ENCODE measurements at regions not wholly inside any gene's neighbourhood (a gene's known extent, or its start where the extent isn't known, plus 50 kb on each side); places are given as distances from the start of the nearest gene placed in this dataset.

DNA sequence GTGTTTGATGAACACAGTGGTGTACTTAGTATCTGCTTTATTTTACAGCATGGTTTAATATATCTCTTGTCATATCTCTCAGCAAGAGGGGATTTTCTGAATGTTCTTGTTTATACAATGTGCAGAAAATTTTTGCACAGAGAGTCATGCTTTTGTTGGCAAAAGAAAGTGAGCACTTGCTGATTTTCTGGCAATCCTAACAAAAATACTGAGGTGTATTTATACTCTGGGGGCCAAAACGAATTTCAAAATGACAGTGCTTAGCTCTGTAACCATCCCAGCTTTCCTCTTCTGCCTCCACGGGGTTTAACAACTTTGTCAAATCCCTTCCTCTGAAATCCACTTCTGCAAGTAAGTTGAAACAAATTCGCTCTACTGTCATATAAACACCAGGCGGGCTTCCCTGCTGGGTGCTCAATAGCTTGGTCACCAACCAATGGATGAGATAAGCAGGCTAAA is 169.2 kb downstream of the NOC3L start:
- DNase-seq (ENCODE audit: low spot score), result no peak

DNA sequence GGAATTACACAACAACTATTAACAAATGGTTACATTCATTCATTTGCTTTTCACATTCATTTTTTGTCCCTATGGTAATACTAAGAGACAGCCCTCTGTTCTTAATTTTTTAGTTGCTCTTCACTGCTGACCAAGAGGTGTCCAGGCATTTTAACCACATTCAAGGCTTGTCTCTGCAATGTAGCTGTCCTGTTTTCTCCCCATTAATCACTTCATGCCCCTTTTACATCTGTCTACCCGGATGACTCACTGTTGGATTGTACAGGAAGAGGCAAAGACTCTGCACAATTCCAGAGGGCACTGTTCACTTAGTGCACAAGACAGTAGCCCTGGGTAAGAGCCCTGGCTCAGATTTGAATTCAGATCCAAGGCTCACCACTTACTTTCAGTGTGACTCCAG is 168.5 kb downstream of the NOC3L start:
- no peak for DNase-seq (ENCODE audit: low spot score)

DNA sequence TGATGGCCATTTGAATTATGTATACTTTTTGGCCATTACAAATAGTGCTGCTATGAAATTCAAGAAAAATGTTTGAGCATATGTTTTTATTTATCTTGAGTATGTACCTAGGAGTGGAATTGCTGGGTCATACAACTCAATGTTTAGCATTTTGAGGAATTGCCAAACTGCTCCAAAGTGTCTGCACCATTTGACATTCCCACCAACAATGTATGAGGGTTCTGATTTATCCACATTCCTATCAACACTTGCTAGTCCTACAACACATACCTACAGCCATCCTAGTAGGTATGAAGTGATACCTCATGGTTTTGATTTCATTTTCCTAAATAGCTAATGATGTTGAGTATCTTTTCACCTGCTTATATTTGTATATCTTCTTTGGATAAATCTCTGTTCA is 165.5 kb downstream of the NOC3L start:
- DNase-seq (ENCODE audit: low spot score), result no peak

DNA sequence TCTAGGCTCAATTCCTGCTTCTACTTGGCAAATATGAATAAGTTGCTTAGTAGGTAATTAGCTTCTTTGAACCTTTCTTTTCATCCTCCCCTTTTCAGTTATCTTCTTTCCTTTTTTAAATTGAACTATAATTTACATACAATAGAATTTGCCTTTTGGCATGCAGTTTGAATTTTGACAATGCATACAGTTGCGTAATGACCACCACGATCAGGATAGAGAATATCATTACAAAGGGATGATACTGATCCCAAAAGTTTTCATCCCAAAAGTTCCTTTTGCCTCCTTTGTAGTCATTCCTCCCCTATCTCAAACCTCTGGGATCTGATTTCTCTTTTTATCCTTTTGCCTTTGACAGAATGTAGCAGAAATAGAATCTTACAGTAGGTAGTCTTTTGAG is 164.4 kb downstream of the NOC3L start:
- no peak for DNase-seq (ENCODE audit: low spot score)

DNA sequence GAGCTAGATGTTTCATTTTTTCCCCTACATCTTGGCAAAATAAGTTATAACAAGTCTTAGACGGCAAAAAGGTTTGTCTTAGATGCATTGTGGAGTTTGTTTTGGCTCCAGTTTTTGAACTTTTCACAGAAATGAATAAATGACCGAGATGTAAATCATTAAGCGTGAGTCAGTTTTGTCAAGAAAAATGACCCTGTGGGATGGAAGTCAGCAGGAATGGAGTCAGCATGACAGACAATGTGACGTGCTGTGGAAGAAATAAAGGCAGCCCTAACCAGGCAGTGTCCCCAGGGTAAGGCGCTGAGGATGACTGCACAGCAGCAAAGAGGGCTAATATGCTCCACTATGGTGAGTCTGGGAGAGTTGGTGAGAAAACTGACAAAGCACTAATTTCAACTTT is 163.2 kb downstream of the NOC3L start:
- DNase-seq (ENCODE audit: low spot score), result no peak

DNA sequence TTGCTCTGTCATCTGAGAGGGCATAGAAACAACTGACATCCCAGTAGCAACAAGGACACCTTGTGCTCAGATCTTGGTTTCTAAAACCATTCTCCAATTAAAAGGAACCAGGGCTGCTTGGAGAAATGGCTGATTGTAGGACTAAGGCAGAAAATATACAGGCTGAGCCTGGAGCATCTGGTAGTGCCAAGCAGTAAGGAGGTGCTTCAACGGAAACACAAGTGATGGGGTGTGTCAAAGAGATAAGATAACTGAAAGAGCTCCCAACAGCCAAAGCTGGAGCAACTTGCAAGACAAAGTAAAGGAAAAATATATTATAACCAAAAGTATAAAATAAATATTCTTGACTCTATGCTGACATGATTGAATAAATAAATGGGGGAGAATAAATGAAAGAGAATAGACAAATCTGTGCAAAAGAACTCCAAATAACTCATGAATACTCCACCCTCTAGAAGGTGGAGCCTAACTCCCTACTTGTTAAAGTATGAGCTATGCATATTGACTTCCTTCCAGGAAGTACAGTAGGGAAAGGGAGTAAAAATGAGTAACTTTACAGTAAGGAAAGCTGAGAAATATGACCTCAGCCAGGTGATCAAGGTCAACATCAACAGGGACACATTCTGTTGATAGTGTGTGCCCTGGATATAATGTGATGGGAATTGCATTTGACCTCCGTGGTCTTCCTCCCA is 162.4 kb downstream of the NOC3L start:
- no peak for DNase-seq (ENCODE audit: low spot score)

DNA sequence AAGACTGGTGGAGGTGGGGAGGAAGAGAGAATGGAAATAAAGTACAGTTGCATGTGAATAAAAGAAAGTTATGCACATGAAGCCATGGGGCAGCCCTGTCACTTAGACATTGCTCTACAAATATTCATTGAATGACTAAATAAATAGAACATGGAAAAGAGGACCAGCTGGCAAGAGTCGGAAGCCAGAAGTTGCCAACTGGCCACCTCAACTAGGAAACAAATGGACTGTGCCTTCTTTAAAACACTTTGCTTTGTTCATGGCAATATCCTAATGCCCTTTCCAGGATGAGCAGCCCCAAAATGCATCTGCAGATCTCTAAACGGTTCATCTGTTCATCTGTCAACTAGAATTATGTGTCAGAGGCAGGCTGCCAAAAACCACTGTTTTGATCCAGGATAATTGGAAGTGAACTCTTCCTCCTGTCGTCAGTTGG is 157.3 kb downstream of the NOC3L start:
- DNase-seq (ENCODE audit: low spot score), result no peak

DNA sequence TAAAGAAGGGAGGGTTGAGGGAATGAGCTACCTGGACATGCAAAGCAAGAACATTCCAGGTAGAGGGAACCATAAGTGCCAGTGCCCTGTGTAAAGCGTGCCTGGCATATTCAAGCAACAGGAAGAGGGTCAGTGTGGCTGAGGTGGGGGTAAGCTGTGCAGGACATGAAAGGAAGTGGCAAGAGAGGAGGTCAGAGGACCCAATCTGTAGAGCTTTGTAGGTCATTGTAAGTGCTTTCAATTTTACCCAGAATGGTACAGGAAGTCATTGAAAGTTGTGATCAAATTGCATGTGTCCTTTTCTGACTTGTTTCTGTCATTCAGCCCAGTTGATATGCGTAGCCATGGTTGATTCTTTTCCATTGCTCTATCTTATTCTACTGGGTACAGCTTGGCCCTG is 156.6 kb downstream of the NOC3L start:
- DNase-seq (ENCODE audit: low spot score), result no peak

DNA sequence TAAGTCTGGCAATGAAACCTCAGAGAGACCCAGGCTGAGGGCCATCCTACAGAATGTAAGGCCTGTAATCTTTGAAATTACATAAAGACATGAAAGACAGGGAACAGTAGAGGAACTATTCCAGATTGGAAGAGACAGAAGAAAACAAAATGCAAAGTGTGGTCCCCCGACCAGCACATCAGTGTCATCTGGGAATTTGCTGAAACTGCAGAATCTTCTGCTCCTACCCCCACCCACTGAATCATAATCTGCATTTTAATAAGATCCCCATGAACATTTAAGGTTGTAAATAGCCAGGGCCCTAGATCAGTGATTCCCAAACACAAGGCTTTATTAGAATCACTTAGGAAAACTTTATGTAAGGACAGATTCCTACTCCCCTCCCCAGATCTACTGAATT is 154.4 kb downstream of the NOC3L start:
- no peak for DNase-seq (ENCODE audit: low spot score)

DNA sequence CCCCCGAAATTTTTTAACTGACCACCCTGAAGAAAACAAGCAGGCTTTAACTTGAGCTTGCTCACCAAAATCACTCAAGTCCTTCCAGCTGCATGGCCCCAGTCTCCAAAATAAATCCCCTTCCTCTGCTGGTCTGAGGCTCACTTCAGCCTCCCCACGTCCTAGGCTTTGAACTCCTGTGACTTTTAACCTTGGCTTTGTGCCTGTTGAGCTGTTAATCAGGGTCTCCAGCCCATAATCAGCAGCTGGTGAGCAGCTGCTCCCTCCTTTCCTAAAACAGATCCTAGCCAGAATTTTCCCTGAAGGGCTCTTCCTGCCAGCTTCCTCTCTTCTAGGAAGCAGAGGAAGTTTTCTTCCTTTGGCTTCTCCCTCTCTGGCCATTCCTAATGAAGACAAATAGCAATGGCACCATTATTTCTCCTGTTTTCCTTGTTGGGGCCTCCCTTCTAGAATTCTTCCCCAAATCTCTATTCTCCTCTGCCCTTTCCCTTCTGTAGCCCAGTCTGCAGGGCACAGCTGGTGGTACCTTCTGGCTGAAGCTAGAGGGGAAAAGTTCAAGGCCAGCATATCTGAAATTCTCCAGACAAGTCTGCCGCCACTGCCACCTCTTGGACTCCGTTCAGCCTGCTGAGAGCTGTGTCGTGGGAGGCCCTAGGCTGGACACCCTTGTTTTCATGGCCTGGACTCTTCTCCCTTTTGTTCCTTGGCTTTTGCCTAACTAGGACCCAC is 152.1 kb downstream of the NOC3L start:
- DNase-seq (ENCODE audit: low spot score), result no peak

DNA sequence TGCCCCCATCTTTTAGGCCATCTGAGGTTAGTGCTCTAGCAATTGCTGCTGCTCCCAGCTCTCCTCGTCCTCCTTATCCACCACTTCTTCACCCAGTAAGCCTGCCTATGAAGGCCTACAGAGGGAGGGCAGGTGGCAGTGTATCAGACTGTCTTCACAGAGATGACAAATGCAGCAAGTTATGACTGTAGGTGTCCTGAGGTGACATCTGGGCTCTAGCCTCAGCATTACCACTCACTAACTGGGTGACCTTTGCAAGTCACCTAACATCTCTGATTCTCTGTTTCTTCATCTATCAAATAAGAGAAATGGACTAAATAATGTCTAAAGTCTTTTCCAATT is 151.6 kb downstream of the NOC3L start:
- DNase-seq (ENCODE audit: low spot score), result no peak

DNA sequence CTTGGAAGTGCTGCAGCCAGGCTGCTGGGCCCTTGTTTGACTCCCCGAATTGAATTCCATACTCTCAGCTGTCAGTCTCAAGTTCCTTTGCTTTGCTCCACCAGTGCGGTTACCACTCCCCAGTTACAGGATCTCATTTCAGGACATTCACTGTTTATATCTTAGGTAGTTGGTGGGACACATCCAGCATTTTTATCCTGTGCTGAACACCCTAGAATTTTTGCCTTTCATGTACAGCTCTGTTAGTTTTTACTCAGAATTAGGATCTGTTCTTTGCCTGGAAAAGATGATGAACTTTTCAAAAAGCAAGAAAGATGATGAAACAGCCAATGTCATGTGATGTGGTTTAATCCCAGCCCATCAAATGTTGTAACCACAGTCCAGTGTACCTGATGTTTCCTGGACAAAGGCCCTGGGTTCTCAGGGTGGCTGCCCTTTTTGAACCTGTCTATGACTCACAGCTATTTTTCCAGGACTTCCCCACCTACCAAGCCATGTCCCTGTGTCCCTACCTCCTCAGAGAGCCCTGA is 149.7 kb downstream of the NOC3L start:
- no peak for DNase-seq (ENCODE audit: low spot score)

DNA sequence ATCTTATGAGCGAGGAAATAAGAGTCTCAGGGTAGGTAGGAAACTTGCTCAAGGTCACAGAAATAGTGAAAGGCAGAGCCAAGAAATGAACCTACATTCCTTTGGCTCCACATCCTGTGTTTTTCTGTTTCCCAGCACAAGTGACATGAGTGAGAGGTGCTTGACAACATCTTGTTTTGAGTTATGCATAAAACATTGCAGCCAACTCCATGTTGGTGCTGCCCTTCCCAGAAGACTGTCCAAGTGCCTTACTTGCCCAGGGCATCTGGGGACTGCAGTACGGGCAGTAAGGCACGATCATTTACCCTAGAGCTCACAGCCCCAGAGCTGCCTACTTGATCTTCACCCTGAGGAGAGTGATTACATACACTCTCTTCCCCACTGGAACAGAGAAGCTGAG is 148.8 kb downstream of the NOC3L start:
- DNase-seq (ENCODE audit: low spot score), result no peak

DNA sequence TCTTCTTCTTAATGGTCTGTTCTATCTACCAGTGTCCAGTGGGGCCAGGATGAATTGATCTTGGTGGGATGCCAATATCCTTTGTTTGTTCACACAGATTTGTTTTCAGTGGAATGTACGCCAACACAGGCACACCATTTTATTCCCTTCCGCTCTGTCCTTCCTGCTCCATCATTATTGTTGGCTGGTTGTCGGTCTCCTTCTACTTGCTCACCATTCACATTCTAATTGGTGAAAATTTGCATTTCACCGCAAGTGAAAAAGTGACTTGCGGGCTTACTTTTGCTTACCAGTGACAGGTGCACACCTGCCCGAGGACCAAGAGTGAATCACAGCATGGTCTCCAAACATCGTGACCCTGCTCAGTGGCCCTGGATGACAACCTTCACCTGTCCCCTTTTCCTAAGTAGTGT is 148.3 kb downstream of the NOC3L start:
- DNase-seq (ENCODE audit: low spot score), result no peak

DNA sequence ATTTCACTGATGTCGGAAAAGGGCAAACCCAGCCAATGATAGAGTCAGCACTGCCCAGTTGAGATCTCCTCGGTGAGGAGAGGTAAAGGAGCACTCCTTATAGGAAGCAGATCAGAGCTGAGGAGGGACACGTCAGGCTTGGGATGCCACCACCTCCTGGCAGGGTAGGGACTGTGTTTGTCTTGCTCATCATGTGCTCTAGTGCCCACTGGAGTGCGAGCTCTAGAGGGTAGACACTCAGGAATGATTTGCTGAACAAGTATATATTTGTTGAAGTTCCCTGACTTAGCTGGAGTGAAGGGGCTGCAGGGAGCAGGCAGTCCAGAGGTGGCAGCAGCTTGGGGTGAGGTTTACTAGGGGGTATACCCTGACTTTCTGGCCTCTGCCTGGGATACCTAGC is 146.5 kb downstream of the NOC3L start:
- DNase-seq (ENCODE audit: low spot score), result no peak

DNA sequence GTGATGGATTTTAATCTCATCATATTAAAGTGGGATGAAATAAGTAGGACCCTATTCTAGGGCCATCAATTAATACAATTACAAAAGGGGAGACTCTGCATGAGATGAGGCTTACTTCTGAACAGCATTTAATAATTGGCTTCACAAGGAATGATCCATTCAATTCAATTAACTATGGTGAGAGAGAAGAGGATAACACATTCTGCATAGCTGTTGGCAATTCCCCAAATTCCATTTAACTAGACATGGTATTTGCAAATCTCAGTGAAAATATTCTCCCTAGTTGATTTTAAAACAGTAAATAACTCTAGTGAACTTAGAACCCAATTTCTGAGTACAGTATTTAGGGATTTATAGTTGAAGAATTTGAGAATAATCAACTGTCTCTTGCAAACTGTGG is 145.3 kb downstream of the NOC3L start:
- DNase-seq (ENCODE audit: low spot score), result no peak

DNA sequence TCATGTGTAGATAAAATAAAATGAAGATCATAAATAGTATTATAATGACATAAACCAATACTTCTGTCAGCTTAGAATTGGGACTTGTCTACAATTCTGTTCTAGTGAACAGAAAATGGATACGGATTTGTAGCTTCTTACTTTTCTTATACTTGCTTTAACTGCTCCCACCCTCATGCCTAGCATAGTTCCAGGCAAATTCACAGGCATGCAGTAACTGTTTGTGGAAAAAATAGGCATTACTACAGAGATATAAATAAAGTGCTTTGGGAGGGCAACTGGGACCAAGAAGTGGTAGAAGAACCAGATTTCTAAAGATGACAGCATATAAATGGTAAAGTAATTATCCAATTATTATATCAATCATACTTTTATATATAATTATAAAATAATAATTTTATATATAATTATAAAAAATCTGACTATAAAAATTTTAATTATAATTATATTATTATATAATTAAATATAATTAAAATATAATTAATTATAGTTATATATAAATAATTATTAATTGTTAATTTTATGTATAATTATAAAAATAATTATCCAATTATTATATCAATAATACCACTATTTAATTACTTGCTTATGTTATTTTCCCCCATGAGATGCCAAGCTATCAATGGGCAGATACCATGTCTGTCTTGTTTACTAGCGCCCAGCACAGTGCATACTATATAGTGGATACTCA is 144.1 kb downstream of the NOC3L start:
- DNase-seq (ENCODE audit: low spot score), result no peak

DNA sequence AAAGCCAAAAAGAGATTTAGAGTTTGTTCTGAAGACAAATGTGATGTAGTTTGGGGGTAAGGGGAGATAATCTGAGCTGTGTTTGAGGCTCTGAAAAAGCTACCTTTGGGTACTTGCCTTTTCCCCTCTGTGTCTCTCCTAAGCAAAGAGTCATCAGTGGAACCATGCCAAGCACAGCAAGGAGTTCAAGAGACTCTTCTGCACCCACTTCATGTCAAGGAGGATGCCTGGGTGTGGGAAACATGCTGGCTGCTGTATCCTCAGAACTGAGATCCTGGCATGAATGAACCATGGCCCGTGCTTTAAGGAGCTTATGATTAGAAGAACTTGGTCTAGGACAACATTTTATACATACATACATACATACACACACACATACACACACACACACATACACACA is 142.9 kb downstream of the NOC3L start:
- no peak for DNase-seq (ENCODE audit: low spot score)

DNA sequence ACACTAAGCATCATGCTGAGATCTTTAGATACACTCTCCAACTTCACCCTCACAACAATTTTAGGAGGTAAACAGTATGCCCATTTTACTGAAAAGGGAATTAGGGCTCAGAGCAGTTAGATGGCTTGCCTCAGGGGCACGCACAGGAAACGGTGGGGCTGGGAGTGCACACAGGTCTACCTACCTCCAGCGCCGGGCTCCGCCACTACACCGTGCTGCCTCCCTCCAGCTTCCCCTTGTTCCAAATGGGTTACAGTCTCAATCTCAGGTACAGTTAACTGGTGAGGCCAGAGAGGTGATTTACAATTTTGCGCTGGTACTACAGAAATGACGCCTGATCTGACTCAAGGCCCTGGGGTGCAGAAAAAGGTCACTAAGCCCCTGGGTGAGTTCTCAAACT is 142.0 kb downstream of the NOC3L start:
- DNase-seq (ENCODE audit: low spot score), result no peak

DNA sequence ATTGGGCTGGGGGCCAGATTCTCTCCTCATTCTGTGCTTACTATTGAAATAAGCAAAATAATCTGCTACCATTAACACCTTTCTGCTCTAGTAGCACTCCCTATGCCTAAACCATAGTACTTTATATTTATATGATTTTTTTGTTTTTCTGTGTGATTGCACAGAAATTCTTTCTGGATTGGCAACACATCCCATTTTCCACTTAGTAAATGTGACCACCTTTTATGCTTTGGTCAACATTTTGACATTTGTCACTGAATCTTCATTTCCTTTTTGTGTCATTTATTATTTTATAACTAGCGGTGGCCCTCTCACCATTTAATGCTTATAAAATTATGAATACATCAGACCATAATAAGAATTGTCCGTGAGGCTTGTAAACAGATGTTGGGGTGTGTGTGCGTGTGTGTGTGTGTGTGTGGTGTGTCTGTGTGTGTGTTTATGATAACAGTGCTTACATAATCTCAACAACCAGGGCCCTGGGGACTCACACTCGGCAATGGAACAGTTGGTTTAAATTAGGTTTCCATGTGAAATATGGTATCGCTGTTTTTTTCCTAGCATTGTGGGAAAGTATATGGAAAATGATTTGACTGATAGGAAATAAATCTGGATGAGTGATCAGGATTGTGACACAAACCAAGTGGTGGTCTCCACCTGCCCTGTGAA is 138.9 kb downstream of the NOC3L start:
- DNase-seq (ENCODE audit: low spot score), result no peak

DNA sequence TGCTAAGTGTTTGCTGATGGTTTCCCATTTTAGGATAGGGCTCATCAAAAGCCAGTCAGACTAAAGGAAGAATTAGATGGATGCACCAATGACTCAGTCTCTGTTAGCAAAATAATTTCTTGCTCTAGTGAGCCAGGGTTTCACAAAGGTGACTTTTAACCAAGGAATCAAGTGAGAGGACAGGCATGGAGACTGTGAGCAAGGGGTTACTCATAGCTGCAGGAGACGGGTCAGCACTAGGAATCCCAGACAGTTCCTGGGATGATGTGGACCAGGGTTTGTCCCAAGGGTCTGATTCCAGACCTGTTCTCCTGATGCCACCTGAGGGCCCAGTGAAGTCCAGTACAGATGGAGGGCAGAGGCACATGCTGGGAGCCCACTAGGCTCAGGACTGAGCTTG is 138.1 kb downstream of the NOC3L start:
- DNase-seq (ENCODE audit: low spot score), result no peak

DNA sequence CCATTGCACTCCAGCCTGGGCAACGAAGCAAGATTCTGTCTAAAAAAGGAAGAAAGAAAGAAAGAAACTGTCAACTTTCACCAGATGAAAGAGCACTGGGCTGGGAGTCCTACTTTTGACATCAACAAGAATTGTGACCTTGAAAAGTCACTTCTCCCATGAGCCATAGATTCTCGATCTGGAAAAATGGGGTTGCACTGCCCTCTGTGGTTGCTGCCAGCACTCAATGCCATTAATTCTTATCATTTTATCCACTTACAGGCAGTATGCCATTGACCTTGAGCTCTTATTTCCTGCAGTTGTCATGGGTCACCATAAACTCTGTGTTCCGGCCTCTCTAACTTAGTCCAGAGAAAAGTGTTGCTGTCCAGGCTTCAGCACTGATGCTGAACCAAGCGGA is 137.2 kb downstream of the NOC3L start:
- no peak for DNase-seq (ENCODE audit: low spot score)
